SU-DHL-6 (cell line): ENCODE measurements at regions not wholly inside any gene's neighbourhood (a gene's known extent, or its start where the extent isn't known, plus 50 kb on each side); places are given as distances from the start of the nearest gene placed in this dataset.
"Not testable (repeated sequence)": the region's sequence is repeated elsewhere in the genome, so short reads cannot be mapped to it uniquely, and the experiment has no call there.

Experiments used
- H2AFZ ChIP-seq: fragments of 200-600 bp; sonication (generic); 2 replicates; pipeline ENCODE4 v1.6.1; 2014; ENCODE audit warnings: low read depth, mild to moderate bottlenecking, moderate library complexity, mixed read lengths, antibody characterized with exemption, low read length; ENCODE audit not compliant: severe bottlenecking
- H3F3A ChIP-seq: fragments of 200-600 bp; shearing (Covaris generic); 2 replicates; pipeline ENCODE4 v1.6.0; 2016; ENCODE audit warnings: antibody characterized with exemption, mild to moderate bottlenecking; ENCODE audit not compliant: insufficient read depth
- H3K27ac ChIP-seq: fragments of 200-600 bp; sonication (generic); 2 replicates; pipeline ENCODE4 v1.5.1; 2016; ENCODE audit warnings: low read depth, mild to moderate bottlenecking, low read length, moderate library complexity, mixed read lengths
- H3K27me3 ChIP-seq: fragments of 200-600 bp; sonication (generic), shearing (Covaris generic); 2 replicates; pipeline ENCODE4 v1.6.0; 2014; ENCODE audit warnings: mild to moderate bottlenecking, low read length
- H3K36me3 ChIP-seq: fragments of 200-600 bp; sonication (generic); 2 replicates; pipeline ENCODE4 v1.6.1; 2014; ENCODE audit warnings: mild to moderate bottlenecking, low read length, mixed read lengths
- H3K4me2 ChIP-seq: fragments of 300-600, 200-600 bp; shearing (Covaris generic), sonication (generic); 2 replicates; pipeline ENCODE4 v1.6.0; 2014; ENCODE audit warnings: low read length, low read depth, mild to moderate bottlenecking; ENCODE audit not compliant: poor library complexity, severe bottlenecking
- H3K4me3 ChIP-seq: fragments of 200-600 bp; sonication (generic); 2 replicates; pipeline ENCODE4 v1.5.1; 2014; ENCODE audit warnings: antibody characterized with exemption, low read length, mild to moderate bottlenecking, mixed read lengths; ENCODE audit not compliant: insufficient read depth, poor library complexity, severe bottlenecking
- H3K79me2 ChIP-seq: fragments of 200-600 bp; sonication (generic); 2 replicates; pipeline ENCODE4 v1.6.1; 2014; ENCODE audit warnings: mild to moderate bottlenecking, low read length, moderate library complexity; ENCODE audit not compliant: insufficient read depth
- H3K9ac ChIP-seq: fragments of 200-600 bp; sonication (generic); 2 replicates; pipeline ENCODE4 v1.7.0; 2014; ENCODE audit warnings: mild to moderate bottlenecking, low read length
- H3K9me2 ChIP-seq: fragments of 200-600 bp; sonication (generic); replicated peaks from 2 replicates; pipeline ENCODE4 v1.6.1; 2014; ENCODE audit warnings: low read length; ENCODE audit not compliant: insufficient read depth
- H3K9me3 ChIP-seq: fragments of 200-600 bp; sonication (generic); 2 replicates; pipeline ENCODE4 v1.6.1; 2014; ENCODE audit warnings: low read length, mixed read lengths; ENCODE audit not compliant: insufficient read depth
- H4K20me1 ChIP-seq: fragments of 200-600 bp; sonication (generic); 2 replicates; pipeline ENCODE4 v1.6.1; 2014; ENCODE audit warnings: low read depth, mild to moderate bottlenecking, antibody characterized with exemption, low read length, moderate library complexity, mixed read lengths
- EZH2phosphoT487 ChIP-seq: fragments of 200-600 bp; sonication (generic), shearing (Covaris generic); conservative IDR thresholded peaks from 2 replicates; pipeline ENCODE4 v1.6.1; 2018; ENCODE audit warnings: mild to moderate bottlenecking, antibody characterized with exemption, low read length, moderate library complexity, mixed read lengths
- TF ChIP-seq, protein P1 (sequence below): fragments of 200-600 bp; sonication (generic); IDR thresholded peaks from one replicate; pipeline ENCODE4 v1.5.1; 2017; ENCODE audit warnings: antibody characterized with exemption, mild to moderate bottlenecking, low read length, moderate library complexity; ENCODE audit not compliant: insufficient read depth, poor library complexity, severe bottlenecking

- Histone ChIP-seq H3K79me2 (no peaks in the 10 kb centered on the region), H3K4me3 (no peak overlapping the region), H3K9me3 (no peaks in the 10 kb centered on the region), H2AFZ (no peak overlapping the region), H3K36me3 (no peaks in the 10 kb centered on the region), H3K27ac (no peak overlapping the region), H3F3A (no peaks in the 10 kb centered on the region), H3K4me2 (no peak overlapping the region), H3K9ac (no peak overlapping the region), H3K27me3 (no peaks in the 10 kb centered on the region), H3K9me2 (no peaks in the 10 kb centered on the region), H4K20me1 (no peaks in the 10 kb centered on the region)
- TF ChIP-seq EZH2phosphoT487: no peak
- TF ChIP-seq, protein P1, sequence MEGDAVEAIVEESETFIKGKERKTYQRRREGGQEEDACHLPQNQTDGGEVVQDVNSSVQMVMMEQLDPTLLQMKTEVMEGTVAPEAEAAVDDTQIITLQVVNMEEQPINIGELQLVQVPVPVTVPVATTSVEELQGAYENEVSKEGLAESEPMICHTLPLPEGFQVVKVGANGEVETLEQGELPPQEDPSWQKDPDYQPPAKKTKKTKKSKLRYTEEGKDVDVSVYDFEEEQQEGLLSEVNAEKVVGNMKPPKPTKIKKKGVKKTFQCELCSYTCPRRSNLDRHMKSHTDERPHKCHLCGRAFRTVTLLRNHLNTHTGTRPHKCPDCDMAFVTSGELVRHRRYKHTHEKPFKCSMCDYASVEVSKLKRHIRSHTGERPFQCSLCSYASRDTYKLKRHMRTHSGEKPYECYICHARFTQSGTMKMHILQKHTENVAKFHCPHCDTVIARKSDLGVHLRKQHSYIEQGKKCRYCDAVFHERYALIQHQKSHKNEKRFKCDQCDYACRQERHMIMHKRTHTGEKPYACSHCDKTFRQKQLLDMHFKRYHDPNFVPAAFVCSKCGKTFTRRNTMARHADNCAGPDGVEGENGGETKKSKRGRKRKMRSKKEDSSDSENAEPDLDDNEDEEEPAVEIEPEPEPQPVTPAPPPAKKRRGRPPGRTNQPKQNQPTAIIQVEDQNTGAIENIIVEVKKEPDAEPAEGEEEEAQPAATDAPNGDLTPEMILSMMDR: no peak
These were observed 972.6 kb upstream of the EDIL3 start for GRCh38 chr5:85357309-85357708.

- Histone ChIP-seq H3K79me2 (no peaks in the 10 kb centered on the region), H3K27ac (no peak overlapping the region), H3K9ac (no peak overlapping the region), H3K27me3 (no peaks in the 10 kb centered on the region), H3K36me3 (no peaks in the 10 kb centered on the region), H3K4me2 (no peak overlapping the region), H4K20me1 (no peaks in the 10 kb centered on the region), H3K4me3 (no peak overlapping the region), H3F3A (no peaks in the 10 kb centered on the region), H2AFZ (no peak overlapping the region), H3K9me2 (no peaks in the 10 kb centered on the region), H3K9me3 (no peaks in the 10 kb centered on the region)
- TF ChIP-seq, protein P1: no peak
- TF ChIP-seq EZH2phosphoT487: no peak
These were observed 990.8 kb upstream of the EDIL3 start for GRCh38 chr5:85375525-85375924.

- TF ChIP-seq, protein P1: no peak
- no peak for TF ChIP-seq EZH2phosphoT487
- H3K4me3 ChIP-seq: no peak overlapping the region
- no peaks in the 10 kb centered on the region for H4K20me1 ChIP-seq
- no peaks in the 10 kb centered on the region for H3F3A ChIP-seq
- no peaks in the 10 kb centered on the region for H3K36me3 ChIP-seq
- no peak overlapping the region for H3K27ac ChIP-seq
- no peaks in the 10 kb centered on the region for H3K9me2 ChIP-seq
- H3K9ac ChIP-seq: no peak overlapping the region
- no peaks in the 10 kb centered on the region for H3K27me3 ChIP-seq
- no peak overlapping the region for H3K4me2 ChIP-seq
- no peaks in the 10 kb centered on the region for H3K79me2 ChIP-seq
- H3K9me3 ChIP-seq: no peaks in the 10 kb centered on the region
- H2AFZ ChIP-seq: no peak overlapping the region
These were observed 1004.1 kb upstream of the EDIL3 start for GRCh38 chr5:85388770-85389169.

DNA sequence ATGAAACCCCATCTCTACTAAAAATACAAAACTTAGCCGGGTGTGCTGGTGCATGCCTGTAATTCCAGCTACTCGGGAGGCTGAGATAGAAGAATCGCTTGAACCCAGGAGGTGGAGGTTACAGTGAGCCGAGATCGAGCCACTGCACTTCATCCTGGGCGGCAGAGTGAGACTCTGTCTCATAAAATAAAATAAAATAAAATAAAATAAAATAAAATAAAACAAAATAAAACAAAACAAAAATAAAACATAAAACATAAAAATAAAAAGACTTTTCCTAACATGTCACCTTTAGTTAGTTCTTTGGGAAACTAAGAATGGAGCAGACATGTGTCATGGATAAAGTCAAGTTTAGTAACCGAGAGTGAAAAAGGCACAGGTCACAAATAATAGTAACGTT, 1007.6 kb upstream of the EDIL3 start:
- not testable (repeated sequence) for H3K9me2 ChIP-seq, H3K4me3 ChIP-seq, H3K79me2 ChIP-seq, H3K4me2 ChIP-seq, H3K9me3 ChIP-seq, H2AFZ ChIP-seq, H3F3A ChIP-seq, H3K36me3 ChIP-seq, H3K27ac ChIP-seq, H4K20me1 ChIP-seq, H3K9ac ChIP-seq, H3K27me3 ChIP-seq
